ENCODE measurements at regions not wholly inside any gene's neighbourhood (a gene's known extent, or its start where the extent isn't known, plus 50 kb on each side); places are given as distances from the start of the nearest gene placed in this dataset.
"Not testable (repeated sequence)": the region's sequence is repeated elsewhere in the genome, so short reads cannot be mapped to it uniquely, and the experiment has no call there.

- 58 to 65% methylated on average over 4 of the region's 4 CpGs for WGBS, 2 donors
- H3K4me1 ChIP-seq, result no peaks in the 10 kb centered on the region
- no peak overlapping the region for H3K4me3 ChIP-seq
- TF ChIP-seq EP300 (IDR thresholded peaks at IDR 0.05) (no peak), CTCF (IDR thresholded peaks at IDR 0.05) (no peak), POLR2A (IDR thresholded peaks at IDR 0.05) (no peak)
- H3K27ac ChIP-seq, result no peak overlapping the region
- no peaks in the 10 kb centered on the region for H3K9me3 ChIP-seq
- no peak for DNase-seq (ENCODE audit: low spot score in 2 of 2)
- H3K27me3 ChIP-seq, result no peaks in the 10 kb centered on the region
- no peaks in the 10 kb centered on the region for H3K36me3 ChIP-seq
These were observed 342.8 kb upstream of the ARPP21 start for GRCh38 chr3:35296533-35296932.

- not testable (repeated sequence) for H3K4me1 ChIP-seq; H3K27ac ChIP-seq; H3K36me3 ChIP-seq; H3K27me3 ChIP-seq; DNase-seq (ENCODE audit: low spot score in 2 of 2); H3K9me3 ChIP-seq; H3K4me3 ChIP-seq
- 81 to 87% methylated on average over 2 of the region's 2 CpGs for WGBS, 2 donors
These were observed 342.4 kb upstream of the ARPP21 start for GRCh38 chr3:35296944-35297343.

- Histone ChIP-seq H3K4me1 (no peaks in the 10 kb centered on the region), H3K9me3 (no peaks in the 10 kb centered on the region), H3K36me3 (no peaks in the 10 kb centered on the region), H3K27ac (no peak overlapping the region), H3K27me3 (no peaks in the 10 kb centered on the region), H3K4me3 (no peak overlapping the region)
- 84 to 89% methylated on average over 3 of the region's 3 CpGs for WGBS, 2 donors
- no peak for TF ChIP-seq CTCF (IDR thresholded peaks at IDR 0.05)
- no peak for TF ChIP-seq EP300 (IDR thresholded peaks at IDR 0.05)
- no peak for TF ChIP-seq POLR2A (IDR thresholded peaks at IDR 0.05)
- DNase-seq (ENCODE audit: low spot score in 2 of 2), result no peak
These were observed 333.9 kb upstream of the ARPP21 start for GRCh38 chr3:35305406-35305805.

- H3K4me3 ChIP-seq, result no peak overlapping the region
- WGBS, 2 donors, result 76 to 84% methylated on average over 2 of the region's 2 CpGs
- TF ChIP-seq POLR2A (IDR thresholded peaks at IDR 0.05), result no peak
- no peak for TF ChIP-seq CTCF (IDR thresholded peaks at IDR 0.05)
- no peak for TF ChIP-seq EP300 (IDR thresholded peaks at IDR 0.05)
These were observed 332.0 kb upstream of the ARPP21 start for GRCh38 chr3:35307296-35307695.

GRCh38 chr3:35316841-35317240 lies 322.5 kb upstream of the ARPP21 start:
- WGBS, 2 donors, result 100% methylated on average over 2 of the region's 2 CpGs
- not testable (repeated sequence) for H3K36me3 ChIP-seq; H3K27me3 ChIP-seq; H3K9me3 ChIP-seq; DNase-seq (ENCODE audit: low spot score in 2 of 2); H3K4me1 ChIP-seq; H3K4me3 ChIP-seq; H3K27ac ChIP-seq

More at GRCh38 chr3:35307296-35307695, 332.0 kb upstream of the ARPP21 start:
- Histone ChIP-seq H3K4me1 (no peaks in the 10 kb centered on the region), H3K27me3 (no peaks in the 10 kb centered on the region), H3K36me3 (no peaks in the 10 kb centered on the region), H3K9me3 (no peaks in the 10 kb centered on the region), H3K27ac (no peak overlapping the region)
- no peak for DNase-seq (ENCODE audit: low spot score in 2 of 2)

- WGBS, 2 donors, result 90 to 93% methylated on average over 1 of the region's 1 CpG
- TF ChIP-seq POLR2A (IDR thresholded peaks at IDR 0.05) (no peak), CTCF (IDR thresholded peaks at IDR 0.05) (no peak), EP300 (IDR thresholded peaks at IDR 0.05) (no peak)
These were observed 318.5 kb upstream of the ARPP21 start for GRCh38 chr3:35320646-35321407.

More at GRCh38 chr3:35320646-35321407, 318.5 kb upstream of the ARPP21 start:
- no peaks in the 10 kb centered on the region for H3K9me3 ChIP-seq
- H3K4me3 ChIP-seq, result no peak overlapping the region
- no peaks in the 10 kb centered on the region for H3K36me3 ChIP-seq
- no peak for DNase-seq (ENCODE audit: low spot score in 2 of 2)
- no peak overlapping the region for H3K27ac ChIP-seq
- H3K27me3 ChIP-seq, result no peaks in the 10 kb centered on the region
- no peaks in the 10 kb centered on the region for H3K4me1 ChIP-seq

Measured in tibial nerve (tissue), 4 donors.